HUES48 (cell line): ENCODE measurements at regions not wholly inside any gene's neighbourhood (a gene's known extent, or its start where the extent isn't known, plus 50 kb on each side); places are given as distances from the start of the nearest gene placed in this dataset.
"Not testable (repeated sequence)": the region's sequence is repeated elsewhere in the genome, so short reads cannot be mapped to it uniquely, and the experiment has no call there.

Experiments used
- H3K27ac ChIP-seq: one replicate; pipeline ENCODE4 v1.7.0; 2013; ENCODE audit warnings: low read depth, low read length, inconsistent platforms
- H3K27me3 ChIP-seq: 2 replicates; pipeline ENCODE4 v1.6.1; 2013; ENCODE audit warnings: mild to moderate bottlenecking, low read length; ENCODE audit not compliant: control insufficient read depth, insufficient read depth
- H3K36me3 ChIP-seq: 2 replicates; pipeline ENCODE4 v1.6.1; 2013; ENCODE audit warnings: low read length; ENCODE audit not compliant: control insufficient read depth, insufficient read depth
- H3K4me1 ChIP-seq: 2 replicates; pipeline ENCODE4 v1.6.1; 2013; ENCODE audit warnings: mild to moderate bottlenecking, low read length; ENCODE audit not compliant: control insufficient read depth, insufficient read depth
- H3K4me3 ChIP-seq: 2 replicates; pipeline ENCODE4 v1.5.1; 2013; ENCODE audit warnings: mild to moderate bottlenecking, low read depth, low read length
- H3K9ac ChIP-seq: 2 replicates; pipeline ENCODE4 v1.6.1; 2013; ENCODE audit warnings: mild to moderate bottlenecking, low read depth, low read length, moderate library complexity
- H3K9me3 ChIP-seq: 2 replicates; pipeline ENCODE4 v1.6.1; 2013; ENCODE audit warnings: low read length; ENCODE audit not compliant: control insufficient read depth, insufficient read depth

- no peaks in the 10 kb centered on the region for H3K4me1 ChIP-seq
Observed at GRCh38 chr4:123176605-123177004, 220.0 kb upstream of the SPRY1 start.

GRCh38 chr4:123182289-123182688, 214.3 kb upstream of the SPRY1 start:
- no peaks in the 10 kb centered on the region for H3K9me3 ChIP-seq
- no peaks in the 10 kb centered on the region for H3K36me3 ChIP-seq
- no peak overlapping the region for H3K4me3 ChIP-seq
- no peak overlapping the region for H3K9ac ChIP-seq
- no peak overlapping the region for H3K27ac ChIP-seq
- H3K4me1 ChIP-seq = peaks cover 8% of the 10 kb centered on the region
- H3K27me3 ChIP-seq = no peaks in the 10 kb centered on the region

More at GRCh38 chr4:123176605-123177004, 220.0 kb upstream of the SPRY1 start:
- H3K27ac ChIP-seq = no peak overlapping the region
- no peaks in the 10 kb centered on the region for H3K9me3 ChIP-seq
- no peaks in the 10 kb centered on the region for H3K36me3 ChIP-seq
- H3K27me3 ChIP-seq = no peaks in the 10 kb centered on the region
- H3K4me3 ChIP-seq = no peak overlapping the region
- H3K9ac ChIP-seq = no peak overlapping the region

GRCh38 chr4:123183308-123183707, 213.3 kb upstream of the SPRY1 start:
- Histone ChIP-seq H3K27me3 (no peaks in the 10 kb centered on the region), H3K4me3 (no peak overlapping the region), H3K9me3 (no peaks in the 10 kb centered on the region), H3K9ac (no peak overlapping the region), H3K36me3 (no peaks in the 10 kb centered on the region), H3K4me1 (peaks cover 8% of the 10 kb centered on the region), H3K27ac (no peak overlapping the region)

DNA sequence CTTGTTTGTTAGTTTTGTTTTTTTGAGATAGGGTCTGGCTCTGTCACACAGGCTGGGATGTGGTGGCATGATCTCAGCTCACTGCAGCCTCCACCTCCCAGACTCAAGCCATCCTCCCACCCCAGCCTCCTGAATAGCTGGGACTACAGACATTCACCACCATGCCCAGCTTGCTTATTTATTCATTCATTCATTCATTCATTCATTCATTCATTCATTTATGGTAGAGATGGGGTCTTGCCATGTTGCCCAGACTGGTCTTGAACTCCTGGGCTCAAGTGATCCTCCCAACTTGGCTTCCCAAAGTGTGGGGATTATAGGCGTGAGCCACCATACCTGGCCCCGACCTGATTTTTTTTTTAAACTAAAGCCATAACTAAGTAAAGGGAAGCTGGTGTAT, 212.8 kb upstream of the SPRY1 start:
- H3K27ac ChIP-seq, H3K9me3 ChIP-seq, H3K36me3 ChIP-seq, H3K27me3 ChIP-seq, H3K4me3 ChIP-seq, H3K9ac ChIP-seq, H3K4me1 ChIP-seq: not testable (repeated sequence)

GRCh38 chr4:123186731-123187130, 209.9 kb upstream of the SPRY1 start:
- no peaks in the 10 kb centered on the region for H3K36me3 ChIP-seq
- no peaks in the 10 kb centered on the region for H3K9me3 ChIP-seq
- no peak overlapping the region for H3K9ac ChIP-seq
- no peak overlapping the region for H3K4me3 ChIP-seq
- no peak overlapping the region for H3K27ac ChIP-seq
- H3K27me3 ChIP-seq = no peaks in the 10 kb centered on the region
- peaks cover 8% of the 10 kb centered on the region for H3K4me1 ChIP-seq

DNA sequence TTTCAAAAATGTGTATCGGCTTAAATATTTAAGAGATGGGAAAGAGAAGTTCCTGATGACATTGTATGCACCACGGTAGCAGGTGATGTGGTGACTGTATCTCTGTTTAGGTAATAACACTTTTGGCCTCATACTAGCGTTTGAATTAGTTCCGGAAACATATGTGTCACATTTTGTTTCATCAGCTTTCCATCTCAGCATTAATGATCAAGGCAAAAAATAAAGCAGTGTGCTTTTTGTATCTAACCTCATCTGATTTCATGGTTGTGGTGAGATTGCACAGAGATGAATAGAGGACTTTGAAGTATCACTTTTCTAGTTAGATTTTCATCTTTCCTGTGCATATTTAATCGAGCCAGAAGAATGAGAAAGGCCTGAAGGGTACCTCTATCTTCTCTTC, 206.4 kb upstream of the SPRY1 start:
- H3K4me3 ChIP-seq = no peak overlapping the region
- no peaks in the 10 kb centered on the region for H3K9me3 ChIP-seq
- H3K36me3 ChIP-seq = no peaks in the 10 kb centered on the region
- no peak overlapping the region for H3K9ac ChIP-seq
- H3K27me3 ChIP-seq = no peaks in the 10 kb centered on the region
- H3K27ac ChIP-seq = no peak overlapping the region
- H3K4me1 ChIP-seq = peaks cover 8% of the 10 kb centered on the region

DNA sequence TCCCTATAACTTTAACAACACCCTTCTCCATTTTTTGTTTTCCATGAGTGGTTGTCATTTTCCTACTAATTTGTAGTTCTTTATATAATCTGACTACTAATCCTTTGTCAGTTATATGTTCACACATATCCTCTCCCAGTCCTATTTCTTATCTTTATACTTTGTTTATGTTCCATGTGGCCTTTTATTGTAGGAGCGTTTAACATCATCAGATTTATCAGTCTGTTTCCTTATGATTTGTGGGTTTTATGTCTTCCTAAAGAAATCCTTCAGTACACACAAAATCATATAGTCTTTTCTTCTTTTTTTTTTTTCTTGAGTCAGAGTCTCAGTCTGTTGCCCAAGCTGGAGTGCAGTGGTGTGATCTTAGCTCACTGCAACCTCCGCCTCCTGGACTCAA, 204.9 kb upstream of the SPRY1 start:
- no peak overlapping the region for H3K4me3 ChIP-seq
- H3K27ac ChIP-seq = no peak overlapping the region
- no peaks in the 10 kb centered on the region for H3K27me3 ChIP-seq
- peaks cover 4% of the 10 kb centered on the region for H3K4me1 ChIP-seq
- no peaks in the 10 kb centered on the region for H3K9me3 ChIP-seq
- H3K9ac ChIP-seq = no peak overlapping the region
- no peaks in the 10 kb centered on the region for H3K36me3 ChIP-seq

DNA sequence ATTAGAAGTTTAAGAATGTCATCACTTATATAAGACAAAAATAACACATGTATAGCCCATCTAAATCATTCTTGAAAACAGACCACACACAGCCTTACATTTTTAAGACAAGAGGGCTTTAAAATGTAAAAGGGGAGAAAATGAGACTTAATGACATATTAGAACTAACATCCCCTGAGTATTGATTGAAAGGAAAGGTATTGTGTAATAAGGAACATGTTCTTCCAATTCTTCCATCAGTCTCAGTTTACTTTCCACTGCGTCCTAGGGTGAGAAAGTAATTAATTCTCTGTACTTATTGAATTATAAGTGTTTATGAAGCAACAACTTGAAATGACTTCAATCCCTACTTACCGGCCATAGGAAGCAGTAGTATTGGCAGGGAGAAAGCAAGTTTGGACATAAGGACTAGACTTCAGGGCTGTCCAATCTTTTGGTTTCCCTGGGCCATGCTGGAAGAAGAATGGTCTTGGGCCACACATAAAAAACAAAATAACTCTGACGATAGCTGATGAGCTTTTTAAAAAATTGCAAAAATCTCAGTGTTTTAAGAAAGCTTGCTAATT, 202.7 kb upstream of the SPRY1 start:
- Histone ChIP-seq H3K9me3 (no peaks in the 10 kb centered on the region), H3K9ac (no peak overlapping the region), H3K27me3 (no peaks in the 10 kb centered on the region), H3K27ac (no peak overlapping the region), H3K4me1 (no peaks in the 10 kb centered on the region), H3K4me3 (no peak overlapping the region), H3K36me3 (no peaks in the 10 kb centered on the region)

DNA sequence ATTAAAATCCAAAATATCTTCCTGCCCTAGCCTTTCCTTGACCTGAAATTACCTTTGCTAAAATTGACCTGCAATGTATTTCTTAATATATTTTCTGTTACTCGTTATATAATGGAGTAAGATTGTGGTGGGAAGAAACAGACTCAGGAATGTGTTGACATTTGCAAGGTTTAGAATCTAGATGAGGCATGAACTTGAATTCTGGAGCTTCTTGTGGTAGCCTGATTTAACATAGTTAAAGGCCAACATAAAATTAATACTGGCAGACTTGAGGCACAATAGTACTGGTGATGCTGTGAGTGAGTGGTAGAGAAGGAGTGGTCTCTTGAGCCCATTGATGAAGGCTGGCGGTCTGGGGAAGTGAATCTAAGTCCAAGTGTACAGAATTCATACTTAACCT, 197.9 kb upstream of the SPRY1 start:
- no peaks in the 10 kb centered on the region for H3K4me1 ChIP-seq
- no peak overlapping the region for H3K27ac ChIP-seq
- no peaks in the 10 kb centered on the region for H3K27me3 ChIP-seq
- no peak overlapping the region for H3K9ac ChIP-seq
- H3K4me3 ChIP-seq = no peak overlapping the region
- no peaks in the 10 kb centered on the region for H3K36me3 ChIP-seq
- no peaks in the 10 kb centered on the region for H3K9me3 ChIP-seq

DNA sequence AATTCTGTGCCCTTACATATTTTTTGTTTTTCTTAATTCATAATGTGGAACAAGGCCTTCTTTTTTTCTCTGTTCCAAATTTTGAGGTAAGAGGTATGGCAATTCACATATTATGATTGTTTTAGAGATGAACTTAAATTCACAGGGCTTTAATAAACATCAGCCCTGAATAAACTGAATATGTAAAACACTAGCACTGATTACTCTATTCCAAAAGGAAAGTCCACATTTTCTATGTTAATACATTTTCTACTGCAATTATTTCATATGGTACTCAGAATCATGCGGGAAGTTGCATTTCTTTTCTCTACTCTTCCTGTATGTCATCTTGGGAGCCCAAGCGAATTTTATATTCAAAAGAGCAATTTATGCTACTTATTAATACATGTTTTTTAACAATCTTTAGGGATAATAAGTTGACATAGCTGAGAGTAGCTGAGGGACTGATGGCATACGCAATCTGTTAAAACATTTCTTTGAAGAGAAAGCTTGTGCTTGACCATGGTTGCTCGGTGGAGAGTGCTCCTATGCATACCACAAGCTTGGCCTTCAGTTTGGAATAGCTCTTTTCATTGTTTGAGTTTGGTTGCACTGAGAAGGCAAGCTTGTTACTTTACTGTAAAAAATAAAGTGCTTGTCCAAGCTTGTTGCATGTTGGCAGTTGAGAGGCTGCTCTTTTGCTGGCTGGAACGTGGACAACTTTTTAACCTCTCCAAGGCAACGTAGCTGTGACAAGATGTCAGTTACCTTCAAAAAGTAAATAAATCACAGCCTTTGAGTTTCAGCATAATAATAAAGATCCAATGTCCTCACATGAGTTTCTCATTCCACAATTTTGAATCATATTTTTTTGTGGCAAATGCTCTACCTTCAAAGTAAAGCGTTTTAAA, 196.3 kb upstream of the SPRY1 start:
- Histone ChIP-seq H3K27me3 (no peaks in the 10 kb centered on the region), H3K36me3 (no peaks in the 10 kb centered on the region), H3K9me3 (no peaks in the 10 kb centered on the region), H3K27ac (no peak overlapping the region), H3K4me1 (peaks cover 3% of the 10 kb centered on the region; the same call in 1 of the 2 replicates), H3K9ac (no peak overlapping the region), H3K4me3 (no peak overlapping the region)

DNA sequence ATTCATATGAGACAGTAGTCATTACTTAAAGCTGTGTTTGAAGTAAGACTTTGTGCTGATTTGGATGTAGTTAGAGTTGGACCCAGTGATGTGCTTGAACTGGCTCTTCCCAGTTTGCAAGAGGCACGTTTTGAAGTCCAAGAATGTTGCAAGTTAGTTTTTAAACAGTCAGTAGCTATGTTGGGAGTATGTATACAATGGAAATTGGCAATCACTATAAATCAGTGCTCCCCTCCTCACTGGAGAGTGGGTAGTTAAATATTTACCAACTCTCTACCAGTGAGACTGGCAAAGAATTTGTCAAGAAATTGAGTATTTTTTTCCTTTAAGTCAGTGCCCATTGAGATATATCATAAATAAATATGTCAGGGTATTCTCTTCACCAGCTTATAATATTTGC, 191.9 kb upstream of the SPRY1 start:
- Histone ChIP-seq H3K27ac (no peak overlapping the region), H3K4me1 (peaks cover 11% of the 10 kb centered on the region; the same call in 1 of the 2 replicates), H3K4me3 (no peak overlapping the region), H3K27me3 (no peaks in the 10 kb centered on the region), H3K36me3 (no peaks in the 10 kb centered on the region), H3K9ac (no peak overlapping the region), H3K9me3 (no peaks in the 10 kb centered on the region)
